ENCODE measurements at regions not wholly inside any gene's neighbourhood (a gene's known extent, or its start where the extent isn't known, plus 50 kb on each side); places are given as distances from the start of the nearest gene placed in this dataset.

DNA sequence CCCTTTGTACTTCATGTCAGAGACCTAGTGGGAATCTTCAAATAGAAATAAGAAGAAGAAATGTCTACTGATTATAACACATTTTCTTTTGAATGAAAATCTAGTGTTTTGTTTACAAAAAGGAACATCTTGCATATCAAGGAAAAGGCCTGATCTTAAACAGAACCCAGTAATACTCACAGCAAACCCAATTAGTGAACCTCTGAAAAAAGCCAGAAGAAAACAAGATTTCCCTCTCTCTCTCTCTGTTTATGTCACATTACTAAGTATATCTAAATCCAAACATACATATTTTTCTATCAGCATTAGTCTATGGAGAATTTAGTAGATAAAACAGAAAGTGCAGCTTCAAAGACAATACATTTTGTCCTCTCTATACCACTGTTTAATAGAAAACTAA is 457.9 kb downstream of the NR2F1-AS1 start:
- no peaks in the 10 kb centered on the region for H3K27me3 ChIP-seq
- intact Hi-C loops (cut with DNase I) = no loop called here
- H3K4me3 ChIP-seq = no peak overlapping the region
- no peaks in the 10 kb centered on the region for H3K9me3 ChIP-seq
- TF ChIP-seq POLR2A (IDR thresholded peaks at IDR 0.05) = no peak
- TF ChIP-seq, protein P1, sequence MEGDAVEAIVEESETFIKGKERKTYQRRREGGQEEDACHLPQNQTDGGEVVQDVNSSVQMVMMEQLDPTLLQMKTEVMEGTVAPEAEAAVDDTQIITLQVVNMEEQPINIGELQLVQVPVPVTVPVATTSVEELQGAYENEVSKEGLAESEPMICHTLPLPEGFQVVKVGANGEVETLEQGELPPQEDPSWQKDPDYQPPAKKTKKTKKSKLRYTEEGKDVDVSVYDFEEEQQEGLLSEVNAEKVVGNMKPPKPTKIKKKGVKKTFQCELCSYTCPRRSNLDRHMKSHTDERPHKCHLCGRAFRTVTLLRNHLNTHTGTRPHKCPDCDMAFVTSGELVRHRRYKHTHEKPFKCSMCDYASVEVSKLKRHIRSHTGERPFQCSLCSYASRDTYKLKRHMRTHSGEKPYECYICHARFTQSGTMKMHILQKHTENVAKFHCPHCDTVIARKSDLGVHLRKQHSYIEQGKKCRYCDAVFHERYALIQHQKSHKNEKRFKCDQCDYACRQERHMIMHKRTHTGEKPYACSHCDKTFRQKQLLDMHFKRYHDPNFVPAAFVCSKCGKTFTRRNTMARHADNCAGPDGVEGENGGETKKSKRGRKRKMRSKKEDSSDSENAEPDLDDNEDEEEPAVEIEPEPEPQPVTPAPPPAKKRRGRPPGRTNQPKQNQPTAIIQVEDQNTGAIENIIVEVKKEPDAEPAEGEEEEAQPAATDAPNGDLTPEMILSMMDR (IDR thresholded peaks at IDR 0.05) = no peak
- no peak overlapping the region for H3K27ac ChIP-seq
- H3K4me1 ChIP-seq = no peaks in the 10 kb centered on the region
- H3K36me3 ChIP-seq = no peaks in the 10 kb centered on the region
- DNase-seq = no peak

DNA sequence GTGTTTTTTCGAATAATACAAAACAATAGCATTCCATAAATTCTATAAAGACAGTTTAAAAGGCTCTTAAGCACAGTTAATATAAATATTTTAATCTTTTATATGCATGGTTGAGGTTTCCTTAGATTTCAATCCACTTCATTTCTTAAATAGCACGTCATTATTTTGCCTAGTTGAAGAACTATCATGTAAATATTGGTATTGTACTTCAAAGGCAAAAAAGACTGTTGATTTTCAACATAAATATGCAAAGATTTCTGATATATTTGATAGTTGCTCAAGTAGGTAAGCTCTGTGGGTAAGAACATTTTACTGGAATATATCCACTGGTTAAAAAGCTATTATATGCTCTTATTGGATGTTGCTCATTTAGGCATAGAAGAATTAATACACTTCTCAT is 458.6 kb downstream of the NR2F1-AS1 start:
- TF ChIP-seq, protein P1 (IDR thresholded peaks at IDR 0.05) = no peak
- TF ChIP-seq POLR2A (IDR thresholded peaks at IDR 0.05) = no peak
- Histone ChIP-seq H3K36me3 (no peaks in the 10 kb centered on the region), H3K9me3 (no peaks in the 10 kb centered on the region), H3K27ac (no peak overlapping the region), H3K27me3 (no peaks in the 10 kb centered on the region), H3K4me3 (no peak overlapping the region), H3K4me1 (no peaks in the 10 kb centered on the region)
- intact Hi-C loops (cut with DNase I) = no loop called here
- DNase-seq = no peak
- 38 to 53% methylated on average over 2 of the region's 2 CpGs for WGBS, 2 donors

DNA sequence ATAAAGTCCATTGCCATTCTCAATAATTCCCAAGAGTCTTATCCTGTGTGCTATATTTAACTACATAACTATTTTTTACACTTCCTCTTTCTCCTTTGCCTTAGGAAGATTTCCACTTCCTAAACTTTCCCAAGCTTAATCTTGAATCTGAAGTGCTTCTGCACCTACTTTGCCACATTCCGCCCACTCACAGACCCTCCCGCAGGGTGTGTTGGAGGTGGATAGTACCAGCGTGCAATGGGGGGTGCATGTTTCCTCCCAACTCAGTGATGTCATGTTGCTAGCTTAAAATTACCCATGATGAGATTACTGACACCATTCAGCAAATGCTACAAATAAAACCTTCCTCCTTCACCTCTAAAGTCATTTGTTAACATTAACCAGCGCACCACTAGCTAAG is 460.2 kb downstream of the NR2F1-AS1 start:
- intact Hi-C loops (cut with DNase I) = no loop called here
- Histone ChIP-seq H3K9me3 (no peaks in the 10 kb centered on the region), H3K4me3 (no peak overlapping the region), H3K27me3 (no peaks in the 10 kb centered on the region), H3K4me1 (no peaks in the 10 kb centered on the region), H3K36me3 (no peaks in the 10 kb centered on the region), H3K27ac (no peak overlapping the region)
- no peak for DNase-seq
- TF ChIP-seq, protein P1 (IDR thresholded peaks at IDR 0.05) = no peak
- TF ChIP-seq POLR2A (IDR thresholded peaks at IDR 0.05) = no peak
- 81 to 84% methylated on average over 4 of the region's 4 CpGs for WGBS, 2 donors

DNA sequence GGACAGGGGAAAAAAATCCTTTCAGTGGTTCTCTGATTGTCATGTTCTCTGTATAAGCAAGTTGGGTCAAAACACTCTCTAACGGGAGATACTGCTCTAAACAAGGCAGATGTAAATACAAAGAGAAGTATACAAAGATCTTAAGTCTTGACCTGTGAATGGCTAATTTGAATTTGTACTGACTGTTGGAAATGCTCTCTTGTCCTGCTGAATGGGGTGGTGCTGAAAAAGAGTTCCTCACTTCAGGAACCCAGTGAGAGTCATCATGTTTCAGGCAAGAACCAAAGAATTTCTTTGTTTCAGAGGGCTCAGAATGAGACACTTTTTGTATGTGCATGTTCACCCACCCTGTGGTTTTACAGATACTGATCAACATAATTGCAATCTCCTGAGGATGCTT is 461.0 kb downstream of the NR2F1-AS1 start:
- Histone ChIP-seq H3K36me3 (no peaks in the 10 kb centered on the region), H3K27me3 (no peaks in the 10 kb centered on the region), H3K27ac (no peak overlapping the region), H3K4me3 (no peak overlapping the region), H3K9me3 (no peaks in the 10 kb centered on the region), H3K4me1 (no peaks in the 10 kb centered on the region)
- DNase-seq = no peak
- intact Hi-C loops (cut with DNase I) = no loop called here
- TF ChIP-seq, protein P1 (IDR thresholded peaks at IDR 0.05) = no peak
- TF ChIP-seq POLR2A (IDR thresholded peaks at IDR 0.05) = no peak
- 60 to 82% methylated on average over 1 of the region's 1 CpG for WGBS, 2 donors

DNA sequence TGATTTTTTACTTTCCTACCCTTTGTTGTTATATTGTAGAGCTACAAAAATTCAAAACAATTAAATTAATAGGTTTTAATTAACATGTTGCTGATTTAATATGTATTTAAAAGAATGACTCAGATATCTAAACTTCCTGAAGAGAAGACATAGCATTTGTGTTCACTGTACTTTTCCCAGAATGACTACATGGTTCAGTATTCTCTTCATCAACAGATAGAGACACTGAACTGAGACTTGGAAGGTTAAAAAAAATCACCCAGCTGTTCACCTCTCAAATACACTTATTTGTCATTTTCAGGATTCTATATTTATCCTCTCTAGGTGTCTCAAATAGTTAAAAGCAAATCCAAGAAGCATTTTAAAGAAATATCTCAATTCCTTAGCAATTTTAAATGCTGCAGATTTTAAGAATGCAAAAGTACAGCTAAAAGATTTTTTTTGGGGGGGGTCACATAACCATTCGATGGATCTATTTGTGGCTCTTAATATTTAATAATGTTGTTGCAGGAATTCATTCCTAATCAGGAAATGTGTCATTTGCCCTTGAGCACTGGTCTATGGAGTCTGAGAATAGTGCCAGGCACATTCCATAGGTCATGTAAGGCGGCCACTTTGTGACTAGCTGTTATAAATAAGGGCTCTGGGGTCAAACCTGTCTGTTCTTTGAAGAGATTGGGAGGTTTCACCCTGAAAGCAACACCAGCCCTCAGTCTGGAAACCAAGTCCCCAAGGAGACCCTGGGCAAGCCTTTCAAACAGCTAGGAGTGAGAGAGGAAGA is 463.1 kb downstream of the NR2F1-AS1 start:
- TF ChIP-seq, protein P1 (IDR thresholded peaks at IDR 0.05) = no peak
- no peak for TF ChIP-seq POLR2A (IDR thresholded peaks at IDR 0.05)
- intact Hi-C loops (cut with DNase I) = no loop called here
- H3K27me3 ChIP-seq = no peaks in the 10 kb centered on the region
- H3K4me1 ChIP-seq = no peaks in the 10 kb centered on the region
- H3K4me3 ChIP-seq = no peak overlapping the region
- no peaks in the 10 kb centered on the region for H3K36me3 ChIP-seq
- no peak for DNase-seq
- WGBS, 2 donors = 37 to 52% methylated on average over 2 of the region's 2 CpGs
- H3K9me3 ChIP-seq = no peaks in the 10 kb centered on the region
- no peak overlapping the region for H3K27ac ChIP-seq
